HepG2 (cell line): ENCODE measurements at regions not wholly inside any gene's neighbourhood (a gene's known extent, or its start where the extent isn't known, plus 50 kb on each side); places are given as distances from the start of the nearest gene placed in this dataset.

Source experiments
- AHR ChIP-seq: IDR thresholded peaks from 2 replicates; pipeline ENCODE4 v1.6.1; 2018; ENCODE audit warnings: missing genetic modification reagents, missing compliant biosample characterization
- CTCF ChIP-seq: sonication (generic); formaldehyde crosslinking; IDR thresholded peaks from 2 replicates; pipeline ENCODE4 v1.5.0; 2020; ENCODE audit warnings: mild to moderate bottlenecking, missing genetic modification reagents, moderate library complexity
- ELF4 ChIP-seq: sonication (generic); formaldehyde crosslinking; IDR thresholded peaks from 2 replicates; pipeline ENCODE4 v1.5.0; 2020; ENCODE audit warnings: missing genetic modification reagents, mild to moderate bottlenecking, moderate library complexity, borderline replicate concordance
- RELA ChIP-seq: sonication (generic); formaldehyde crosslinking; IDR thresholded peaks from 2 replicates; pipeline ENCODE4 v1.4.0; 2020; ENCODE audit warnings: missing genetic modification reagents
- ZNF274 ChIP-seq: sonication (generic); formaldehyde crosslinking; IDR thresholded peaks from 2 replicates; pipeline ENCODE4 v1.5.1; 2020; ENCODE audit warnings: mild to moderate bottlenecking, missing genetic modification reagents
- ZNF766 ChIP-seq: sonication (generic); formaldehyde crosslinking; IDR thresholded peaks from 2 replicates; pipeline ENCODE4 v1.5.0; 2020; ENCODE audit warnings: missing genetic modification reagents, borderline replicate concordance
- TF ChIP-seq, protein P1 (sequence below): sonication (generic); formaldehyde crosslinking; IDR thresholded peaks from 2 replicates; pipeline ENCODE4 v1.5.1; 2020; ENCODE audit warnings: mild to moderate bottlenecking, missing genetic modification reagents, moderate library complexity

- no peak for TF ChIP-seq CTCF (CRISPR knock-in tag)
- no peak for TF ChIP-seq RELA (CRISPR knock-in tag)
- no peak for TF ChIP-seq ZNF766 (CRISPR knock-in tag)
- TF ChIP-seq ELF4 (CRISPR knock-in tag) = no peak
- no peak for TF ChIP-seq ZNF274 (CRISPR knock-in tag)
- TF ChIP-seq, protein P1, sequence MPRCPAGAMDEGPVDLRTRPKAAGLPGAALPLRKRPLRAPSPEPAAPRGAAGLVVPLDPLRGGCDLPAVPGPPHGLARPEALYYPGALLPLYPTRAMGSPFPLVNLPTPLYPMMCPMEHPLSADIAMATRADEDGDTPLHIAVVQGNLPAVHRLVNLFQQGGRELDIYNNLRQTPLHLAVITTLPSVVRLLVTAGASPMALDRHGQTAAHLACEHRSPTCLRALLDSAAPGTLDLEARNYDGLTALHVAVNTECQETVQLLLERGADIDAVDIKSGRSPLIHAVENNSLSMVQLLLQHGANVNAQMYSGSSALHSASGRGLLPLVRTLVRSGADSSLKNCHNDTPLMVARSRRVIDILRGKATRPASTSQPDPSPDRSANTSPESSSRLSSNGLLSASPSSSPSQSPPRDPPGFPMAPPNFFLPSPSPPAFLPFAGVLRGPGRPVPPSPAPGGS (CRISPR knock-in tag) = no peak
- no peak for TF ChIP-seq AHR
Observed at GRCh38 chr15:61613138-61613537, 384.0 kb upstream of the RORA start.
